Panc1 (cell line): ENCODE measurements at regions not wholly inside any gene's neighbourhood (a gene's known extent, or its start where the extent isn't known, plus 50 kb on each side); places are given as distances from the start of the nearest gene placed in this dataset.

Experiments used
- ATAC-seq: fragments of 200-7000 bp; cut with Tn5 transposase; 2 replicates; pipeline ENCODE4 v1.9.1; 2020; ENCODE audit warnings: mild to moderate bottlenecking, moderate library complexity
- BruUV-seq: library from RNA; stranded (reverse); fragments of 400-500 nt; replicated peaks from 2 replicates; lab custom pipeline; 2021; lab: Mats Ljungman, UMichigan
- CTCF ChIA-PET: fragments of 300-600 bp; sonication (Branson Sonifier 250); formaldehyde crosslinking; loops from one replicate; lab custom pipeline; 2022; ENCODE audit warnings: antibody characterized with exemption; lab: Charles Lee
- POLR2A ChIA-PET: fragments of 300-600 bp; sonication (Branson Sonifier 250); formaldehyde crosslinking; loops from one replicate; lab custom pipeline; 2022; ENCODE audit warnings: antibody characterized with exemption; lab: Charles Lee
- DNase-seq: peaks from one replicate; pipeline ENCODE4 v3.0.0-alpha.2; 2010; ENCODE audit warnings: low read depth, low spot score
- H3K27ac ChIP-seq: 2 replicates; pipeline ENCODE4 v1.5.1; 2011; ENCODE audit warnings: mild to moderate bottlenecking, low read length, inconsistent platforms
- H3K27me3 ChIP-seq: fragments of 200-500 bp; sonication (Bioruptor generic); 2 replicates; pipeline ENCODE4 v1.6.0; 2014; ENCODE audit warnings: low read length, inconsistent platforms; ENCODE audit not compliant: control insufficient read depth, insufficient read depth
- H3K36me3 ChIP-seq: fragments of 200-500 bp; sonication (Bioruptor generic); 2 replicates; pipeline ENCODE4 v1.5.1; 2014; ENCODE audit warnings: inconsistent platforms, mild to moderate bottlenecking, low read length, moderate library complexity; ENCODE audit not compliant: control insufficient read depth, insufficient read depth
- H3K4me1 ChIP-seq: 2 replicates; pipeline ENCODE4 v1.5.1; 2011; ENCODE audit warnings: inconsistent platforms, mild to moderate bottlenecking, low read length, moderate library complexity; ENCODE audit not compliant: control insufficient read depth, insufficient read depth
- H3K4me3 ChIP-seq, 2 experiments: 2 replicates each; pipeline ENCODE4 v1.5.1; 2011 to 2012; ENCODE audit warnings: low read depth in 2 of 2, low read length in 2 of 2, mild to moderate bottlenecking in 2 of 2, inconsistent platforms in 1 of 2, moderate library complexity in 1 of 2
- H3K9me3 ChIP-seq: fragments of 200-500 bp; sonication (Bioruptor generic); 2 replicates; pipeline ENCODE4 v1.5.1; 2014; ENCODE audit warnings: low read depth, mild to moderate bottlenecking, inconsistent platforms, low read length, moderate library complexity; ENCODE audit not compliant: control insufficient read depth, insufficient read depth
- CTCF ChIP-seq: fragments of 450-650 bp; IDR thresholded peaks from 2 replicates; pipeline ENCODE4 v1.5.1; 2017; ENCODE audit warnings: mild to moderate bottlenecking
- POLR2AphosphoS5 ChIP-seq: IDR thresholded peaks from 2 replicates; pipeline ENCODE4 v1.6.1; 2012; ENCODE audit warnings: mild to moderate bottlenecking, low read depth, low read length, moderate library complexity
- REST ChIP-seq, 2 experiments: IDR thresholded peaks; 2 replicates each; pipeline ENCODE4 v1.6.1; 2011 to 2012; ENCODE audit warnings: low read depth in 2 of 2, control low read depth in 1 of 2, low read length in 1 of 2, mild to moderate bottlenecking in 1 of 2, moderate library complexity in 1 of 2; ENCODE audit not compliant: insufficient read depth in 1 of 2
- SIN3A ChIP-seq: IDR thresholded peaks from 2 replicates; pipeline ENCODE4 v1.6.1; 2012; ENCODE audit warnings: low read depth, mild to moderate bottlenecking, low read length, moderate library complexity, borderline replicate concordance; ENCODE audit not compliant: insufficient read depth
- TCF7L2 ChIP-seq: IDR thresholded peaks from 2 replicates; pipeline ENCODE4 v1.6.1; 2011; ENCODE audit warnings: mild to moderate bottlenecking, low read depth, low read length, inconsistent platforms
- in situ Hi-C: cut with HindIII; loops from 2 replicates; pipeline ENCODE4 v1.10.0; 2016; ENCODE audit warnings: low sequenced_read_pairs, low pct_unique_long_range_greater_than_20kb
- intact Hi-C: fragments of 100-400 bp; cut with micrococcal nuclease; formaldehyde crosslinking; loops from one replicate; pipeline ENCODE4 v1.10.0; 2022; ENCODE audit not compliant: unreplicated experiment

GRCh38 chr12:94031763-94032162 lies 116.6 kb upstream of the PLXNC1 start:
- ChIA-PET POLR2A (no interaction called here), CTCF (no interaction called here)
- no peak overlapping the region for H3K27ac ChIP-seq
- H3K36me3 ChIP-seq = no peaks in the 10 kb centered on the region
- H3K4me1 ChIP-seq = no peaks in the 10 kb centered on the region
- no peaks in the 10 kb centered on the region for H3K9me3 ChIP-seq
- BruUV-seq = no TSS peak
- DNase-seq (no peak), ATAC-seq (no peak)
- in situ Hi-C loops (no loop called here), intact Hi-C loops (no loop called here)
- TF ChIP-seq CTCF (no peak), SIN3A (no peak), REST (IDR thresholded peaks at IDR 0.05; ENCODE audit: insufficient read depth in 1 of 2, low read depth in 2 of 2, low read length in 1 of 2) (no peak), TCF7L2 (no peak), POLR2AphosphoS5 (no peak)
- H3K27me3 ChIP-seq = no peaks in the 10 kb centered on the region
- no peak overlapping the region for H3K4me3 ChIP-seq

GRCh38 chr12:94032368-94032767 lies 116.0 kb upstream of the PLXNC1 start:
- Histone ChIP-seq H3K4me3 (no peak overlapping the region), H3K27me3 (no peaks in the 10 kb centered on the region), H3K36me3 (no peaks in the 10 kb centered on the region), H3K27ac (no peak overlapping the region), H3K9me3 (no peaks in the 10 kb centered on the region), H3K4me1 (no peaks in the 10 kb centered on the region)
- CTCF ChIA-PET = no interaction called here
- no peak for TF ChIP-seq TCF7L2
- no peak for TF ChIP-seq REST (IDR thresholded peaks at IDR 0.05; ENCODE audit: insufficient read depth in 1 of 2, low read depth in 2 of 2, low read length in 1 of 2)
- no peak for TF ChIP-seq CTCF
- no peak for TF ChIP-seq SIN3A
- no peak for TF ChIP-seq POLR2AphosphoS5
- POLR2A ChIA-PET = no interaction called here
- in situ Hi-C loops (no loop called here), intact Hi-C loops (no loop called here)
- DNase-seq (no peak), ATAC-seq (no peak)
- BruUV-seq = no TSS peak
